K562 (cell line): ENCODE measurements at regions not wholly inside any gene's neighbourhood (a gene's known extent, or its start where the extent isn't known, plus 50 kb on each side); places are given as distances from the start of the nearest gene placed in this dataset.

Source experiments
- ATAC-seq: fragments of 200-7000 bp; cut with Tn5 transposase; 3 replicates; pipeline ENCODE4 v1.9.1; 2020; ENCODE audit warnings: moderate library complexity
- BruUV-seq: library from RNA; stranded (reverse); fragments of 400-500 nt; replicated peaks from 2 replicates; lab custom pipeline; 2021; lab: Mats Ljungman, UMichigan
- CTCF ChIA-PET: fragments of 300-600 bp; formaldehyde crosslinking; extraction: SDS; loops from one replicate; lab custom pipeline; 2021; ENCODE audit warnings: low intra/inter-chr PET ratio; lab: Yijun Ruan, JAX
- POLR2A ChIA-PET: fragments of 300-600, 350-650 bp; sonication (Branson Sonifier 250); formaldehyde crosslinking; extraction: SDS; loops from one replicate; lab custom pipeline; 2021; ENCODE audit warnings: antibody characterized with exemption, inconsistent platforms; lab: Yijun Ruan, JAX
- DNase-seq, 4 experiments: peaks; one replicate each; pipeline versions ENCODE4 v3.0.0 to v3.0.0-alpha.2; 2011 to 2018; ENCODE audit warnings: low spot score in 3 of 4, mixed read lengths in 3 of 4; ENCODE audit errors: extremely low read depth in 1 of 4
- FAIRE-seq: peaks from 2 replicates; lab custom pipeline; 2011; peaks lifted over from hg19 to GRCh38; lab: Jason Lieb, UNC
- H2AFZ ChIP-seq: 2 replicates; pipeline ENCODE4 v1.6.0; 2011; ENCODE audit warnings: low read depth, low read length, control low read depth, inconsistent platforms
- H3K27ac ChIP-seq: fragments of 200-600 bp; 3 replicates; pipeline ENCODE4 v1.8.0; 2011; ENCODE audit warnings: low read depth, mild to moderate bottlenecking, control low read depth, inconsistent platforms, low read length, moderate library complexity, mixed read lengths; ENCODE audit errors: extremely low read depth
- H3K27me3 ChIP-seq, 2 experiments: fragments of 300-600 bp in 1 of 2; 2 replicates in 1 of 2; 3 replicates in 1 of 2; pipeline versions ENCODE4 v1.6.0 to v1.8.0; 2011; ENCODE audit warnings: inconsistent platforms in 2 of 2, low read length in 2 of 2, mild to moderate bottlenecking in 1 of 2, mixed read lengths in 1 of 2, moderate library complexity in 1 of 2; ENCODE audit not compliant: control insufficient read depth in 2 of 2, insufficient read depth in 2 of 2
- H3K36me3 ChIP-seq: fragments of 300-600 bp; 3 replicates; pipeline ENCODE4 v1.8.0; 2011; ENCODE audit warnings: mild to moderate bottlenecking, low read length, inconsistent platforms; ENCODE audit not compliant: control insufficient read depth, insufficient read depth
- H3K4me1 ChIP-seq, 2 experiments: fragments of 200-600 bp in 1 of 2; replicated peaks in 1 of 2; 2 replicates in 1 of 2; 3 replicates in 1 of 2; pipeline versions ENCODE4 v1.5.1 to v1.8.0; 2011; ENCODE audit warnings: inconsistent platforms in 2 of 2, low read length in 2 of 2, mild to moderate bottlenecking in 1 of 2, mixed read lengths in 1 of 2, moderate library complexity in 1 of 2; ENCODE audit not compliant: control insufficient read depth in 2 of 2, insufficient read depth in 2 of 2
- H3K4me2 ChIP-seq: 2 replicates; pipeline ENCODE4 v1.6.1; 2011; ENCODE audit warnings: low read length, control low read depth, inconsistent platforms, mixed read lengths; ENCODE audit not compliant: insufficient read depth
- H3K4me3 ChIP-seq: fragments of 200-600 bp; sonication (generic), shearing (Covaris generic); 2 replicates; pipeline ENCODE4 v1.5.1; 2016; ENCODE audit warnings: control low read depth, inconsistent platforms
- H3K79me2 ChIP-seq: fragments of 200-600 bp; 3 replicates; pipeline ENCODE4 v1.8.0; 2011; ENCODE audit warnings: low read length, inconsistent platforms; ENCODE audit not compliant: control insufficient read depth, insufficient read depth
- H3K9ac ChIP-seq, 2 experiments: 2 replicates each; pipeline versions ENCODE4 v1.6.0 to v1.6.1; 2011; ENCODE audit warnings: low read depth in 2 of 2, low read length in 2 of 2, control low read depth in 1 of 2, inconsistent platforms in 1 of 2, mild to moderate bottlenecking in 1 of 2, mixed read lengths in 1 of 2; ENCODE audit not compliant: insufficient read depth in 1 of 2
- H3K9me1 ChIP-seq: one replicate; pipeline ENCODE4 v1.6.0; 2011; ENCODE audit warnings: inconsistent platforms, mild to moderate bottlenecking, low read length, moderate library complexity; ENCODE audit not compliant: control insufficient read depth, insufficient read depth
- H3K9me3 ChIP-seq: replicated peaks from 2 replicates; pipeline ENCODE4 v1.5.1; 2011; ENCODE audit warnings: low read depth, low read length, inconsistent platforms; ENCODE audit not compliant: control insufficient read depth, insufficient read depth
- H4K20me1 ChIP-seq: replicated peaks from 2 replicates; pipeline ENCODE4 v1.6.1; 2011; ENCODE audit warnings: low read length, inconsistent platforms, mixed read lengths; ENCODE audit not compliant: control insufficient read depth, insufficient read depth
- ARHGAP35 ChIP-seq: fragments of 450-650 bp; IDR thresholded peaks from 2 replicates; pipeline ENCODE4 v1.6.1; 2018; ENCODE audit not compliant: partially characterized antibody
- C11orf30 ChIP-seq: fragments of 450-650 bp; IDR thresholded peaks from 2 replicates; pipeline ENCODE4 v1.6.1; 2016; ENCODE audit warnings: low read depth, mild to moderate bottlenecking
- HCFC1 ChIP-seq: IDR thresholded peaks from 2 replicates; pipeline ENCODE4 v1.6.1; 2012; ENCODE audit warnings: low read depth, low read length, improper control_type of control experiment
- JUN ChIP-seq, 2 experiments: sonication (generic) in 1 of 2; formaldehyde crosslinking in 1 of 2; IDR thresholded peaks; 2 replicates each; pipeline versions ENCODE4 v1.6.1 to v1.8.0; 2012 to 2022; ENCODE audit warnings: borderline replicate concordance in 2 of 2, mild to moderate bottlenecking in 2 of 2, improper control_type of control experiment in 1 of 2, low read depth in 1 of 2, low read length in 1 of 2, missing genetic modification reagents in 1 of 2
- NR2C1 ChIP-seq, 2 experiments: fragments of 450-650 bp; IDR thresholded peaks; 2 replicates each; pipeline ENCODE4 v1.6.1; 2017; ENCODE audit warnings: mild to moderate bottlenecking in 2 of 2, antibody characterized with exemption in 1 of 2, inconsistent platforms in 1 of 2, missing compliant biosample characterization in 1 of 2, missing genetic modification characterization in 1 of 2
- PHF21A ChIP-seq: fragments of 450-650 bp; IDR thresholded peaks from 2 replicates; pipeline ENCODE4 v1.6.1; 2017; ENCODE audit warnings: low read depth, borderline replicate concordance
- PHF8 ChIP-seq: fragments of 200-600 bp; sonication (generic); IDR thresholded peaks from 2 replicates; pipeline ENCODE4 v1.6.1; 2012; ENCODE audit warnings: mixed run types, mild to moderate bottlenecking, inconsistent platforms, low read length, moderate library complexity, borderline replicate concordance
- POLR3G ChIP-seq: IDR thresholded peaks from 2 replicates; pipeline ENCODE4 v1.6.1; 2011; ENCODE audit not compliant: insufficient read length, insufficient replicate concordance; ENCODE audit errors: extremely low read depth
- RBM39 ChIP-seq: fragments of 200-400 bp; formaldehyde crosslinking; optimal IDR thresholded peaks from 2 replicates; pipeline ENCODE3; 2018; ENCODE audit warnings: low read depth, low read length
- TCF3 ChIP-seq: sonication (generic); formaldehyde crosslinking; IDR thresholded peaks from 2 replicates; pipeline ENCODE4 v1.4.0; 2020; ENCODE audit warnings: mild to moderate bottlenecking, missing genetic modification reagents
- YY1 ChIP-seq, 3 experiments: IDR thresholded peaks; 2 replicates each; pipeline ENCODE4 v1.6.1; 2011; ENCODE audit warnings: low read length in 2 of 3, mild to moderate bottlenecking in 2 of 3, moderate library complexity in 2 of 3, borderline replicate concordance in 1 of 3, control low read depth in 1 of 3, low read depth in 1 of 3; ENCODE audit not compliant: insufficient read depth in 3 of 3, insufficient replicate concordance in 2 of 3, control insufficient read depth in 1 of 3, insufficient read length in 1 of 3; ENCODE audit errors: extremely low read depth in 1 of 3
- ZNF316 ChIP-seq: fragments of 450-650 bp; IDR thresholded peaks from 2 replicates; pipeline ENCODE4 v1.6.1; 2016
- ZNF431 ChIP-seq: sonication (generic); formaldehyde crosslinking; IDR thresholded peaks from 2 replicates; pipeline ENCODE4 v1.8.0; 2022; ENCODE audit warnings: mild to moderate bottlenecking, missing genetic modification reagents
- WGBS: fragments of 100-300 bp; shearing (Covaris generic); methylation state at CpG from one replicate; pipeline ENCODE4 v1.1.6; 2016; ENCODE audit warnings: low coverage, mixed read lengths; ENCODE audit not compliant: insufficient coverage; ENCODE audit errors: missing lambda C conversion rate; 5-methylcytosine and 5-hydroxymethylcytosine counted together
- in situ Hi-C: fragments of 300-500 bp; cut with MboI; formaldehyde crosslinking; loops from 4 replicates; pipeline ENCODE4 v1.15.0; 2018; ENCODE audit warnings: inconsistent platforms, mixed read lengths
- intact Hi-C: fragments of 100-400 bp; cut with micrococcal nuclease; formaldehyde crosslinking; loops from 2 replicates; pipeline ENCODE4 v1.14.2; 2022
- TF ChIP-seq, protein P1 (sequence below): sonication (generic); formaldehyde crosslinking; IDR thresholded peaks from 2 replicates; pipeline ENCODE4 v1.9.0; 2022; ENCODE audit warnings: mild to moderate bottlenecking, missing genetic modification reagents

DNA sequence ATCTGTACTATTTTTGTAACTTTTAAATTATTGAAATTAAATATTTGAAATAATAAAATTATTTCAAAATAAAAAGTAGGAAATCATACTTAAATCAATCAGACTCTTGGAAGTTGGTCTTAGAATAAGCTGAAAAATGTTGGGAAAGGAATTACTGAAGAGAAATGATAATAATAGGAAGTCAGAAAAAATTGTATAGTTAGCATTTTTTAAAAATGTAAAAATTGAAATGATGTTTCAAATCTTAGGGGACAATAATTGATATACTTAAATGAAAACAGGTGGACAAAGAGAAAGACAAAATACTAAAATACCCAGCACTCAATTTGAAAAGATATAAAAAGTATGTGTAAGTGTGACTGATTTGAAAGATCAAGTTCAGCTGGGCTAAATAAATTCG lies 186.1 kb downstream of the BMP2 start:
- Histone ChIP-seq H3K9me3 (no peaks in the 10 kb centered on the region), H3K36me3 (no peaks in the 10 kb centered on the region), H3K27me3 (no peaks in the 10 kb centered on the region), H3K4me1 (no peaks in the 10 kb centered on the region), H3K4me2 (no peak overlapping the region), H3K27ac (no peak overlapping the region), H3K79me2 (no peaks in the 10 kb centered on the region), H3K9ac (no peak overlapping the region), H4K20me1 (no peaks in the 10 kb centered on the region), H3K9me1 (no peaks in the 10 kb centered on the region), H2AFZ (no peak overlapping the region), H3K4me3 (no peak overlapping the region)
- ATAC-seq (no peak), DNase-seq (no peak), FAIRE-seq (no peak)
- 0% methylated on average over 1 of the region's 1 CpG for WGBS
- TF ChIP-seq ZNF316: peak; percentile 75; the same call in 1 of the 2 replicates
- TF ChIP-seq NR2C1 (IDR thresholded peaks at IDR 0.05): no peak
- TF ChIP-seq NR2C1 (tag; IDR thresholded peaks at IDR 0.05): no peak
- no peak for TF ChIP-seq ZNF431 (CRISPR knock-in tag)
- no peak for TF ChIP-seq POLR3G
- no peak for TF ChIP-seq PHF8
- TF ChIP-seq RBM39: no peak
- peak; percentile 40; the same call in 1 of the 2 replicates for TF ChIP-seq C11orf30
- TF ChIP-seq JUN (IDR thresholded peaks at IDR 0.05; ENCODE audit: borderline replicate concordance, low read depth, low read length): no peak
- TF ChIP-seq JUN (CRISPR knock-in tag; IDR thresholded peaks at IDR 0.05; ENCODE audit: borderline replicate concordance): no peak
- TF ChIP-seq TCF3 (CRISPR knock-in tag): no peak
- TF ChIP-seq ARHGAP35: no peak
- TF ChIP-seq, protein P1, sequence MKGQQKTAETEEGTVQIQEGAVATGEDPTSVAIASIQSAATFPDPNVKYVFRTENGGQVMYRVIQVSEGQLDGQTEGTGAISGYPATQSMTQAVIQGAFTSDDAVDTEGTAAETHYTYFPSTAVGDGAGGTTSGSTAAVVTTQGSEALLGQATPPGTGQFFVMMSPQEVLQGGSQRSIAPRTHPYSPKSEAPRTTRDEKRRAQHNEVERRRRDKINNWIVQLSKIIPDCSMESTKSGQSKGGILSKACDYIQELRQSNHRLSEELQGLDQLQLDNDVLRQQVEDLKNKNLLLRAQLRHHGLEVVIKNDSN (CRISPR knock-in tag): no peak
- no peak for TF ChIP-seq YY1 (IDR thresholded peaks at IDR 0.05; ENCODE audit: borderline replicate concordance in 1 of 3, control insufficient read depth in 1 of 3, extremely low read depth in 1 of 3, insufficient read depth in 3 of 3, insufficient read length in 1 of 3, insufficient replicate concordance in 2 of 3, low read depth in 1 of 3, low read length in 2 of 3)
- TF ChIP-seq PHF21A: no peak
- TF ChIP-seq HCFC1: no peak
- BruUV-seq: no TSS peak
- CTCF ChIA-PET: no interaction called here
- intact Hi-C loops: no loop called here
- POLR2A ChIA-PET: no interaction called here
- in situ Hi-C loops: no loop called here
